ENCODE measurements at regions not wholly inside any gene's neighbourhood (a gene's known extent, or its start where the extent isn't known, plus 50 kb on each side); places are given as distances from the start of the nearest gene placed in this dataset.

DNA sequence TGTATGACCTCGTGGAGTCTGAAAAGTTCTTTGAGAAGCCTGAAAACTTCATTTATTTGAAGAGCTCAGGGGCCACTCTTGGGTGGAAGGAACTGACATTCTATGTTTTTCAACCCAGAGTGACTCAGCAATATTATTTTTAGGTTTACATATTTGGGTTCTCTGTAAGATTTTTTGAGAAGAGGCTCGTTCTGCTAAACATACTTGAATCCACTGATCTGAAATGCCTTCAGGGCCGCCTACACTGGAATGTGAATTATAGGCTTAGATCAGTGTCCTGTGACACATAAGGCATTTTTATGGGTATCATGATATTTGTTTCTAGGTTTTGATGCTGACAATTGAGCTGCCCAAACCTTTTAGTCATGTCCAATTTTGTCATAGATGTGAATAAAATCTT, 86.2 kb downstream of the PSAT1 start:
- Histone ChIP-seq H4K20me1 (ENCODE audit: insufficient read depth, low read length, poor library complexity, severe bottlenecking) (no peaks in the 10 kb centered on the region), H3K4me1 (ENCODE audit: insufficient read depth, low read length, poor library complexity, severe bottlenecking) (peaks cover 11% of the 10 kb centered on the region), H3K4me2 (ENCODE audit: low read depth, low read length, poor library complexity, severe bottlenecking) (peak overlapping the region; percentile 11), H3K9me3 (ENCODE audit: insufficient read depth, low read depth, low read length) (no peaks in the 10 kb centered on the region), H3K4me3 (ENCODE audit: low read length, poor library complexity, severe bottlenecking) (no peak overlapping the region), H3K9me2 (replicated peaks; ENCODE audit: low read depth, low read length) (no peaks in the 10 kb centered on the region), H2AFZ (ENCODE audit: low read length) (peak overlapping the region; percentile 22; the same call in 1 of the 2 replicates), H3K9ac (ENCODE audit: low read depth, low read length, poor library complexity, severe bottlenecking) (no peak overlapping the region), H3F3A (ENCODE audit: low read depth) (no peaks in the 10 kb centered on the region), H3K36me3 (ENCODE audit: insufficient read depth, low read length) (no peaks in the 10 kb centered on the region), H3K27me3 (ENCODE audit: insufficient read depth, low read length, poor library complexity, severe bottlenecking) (no peaks in the 10 kb centered on the region), H3K79me2 (ENCODE audit: insufficient read depth, low read length) (no peaks in the 10 kb centered on the region)
- TF ChIP-seq, protein P1, sequence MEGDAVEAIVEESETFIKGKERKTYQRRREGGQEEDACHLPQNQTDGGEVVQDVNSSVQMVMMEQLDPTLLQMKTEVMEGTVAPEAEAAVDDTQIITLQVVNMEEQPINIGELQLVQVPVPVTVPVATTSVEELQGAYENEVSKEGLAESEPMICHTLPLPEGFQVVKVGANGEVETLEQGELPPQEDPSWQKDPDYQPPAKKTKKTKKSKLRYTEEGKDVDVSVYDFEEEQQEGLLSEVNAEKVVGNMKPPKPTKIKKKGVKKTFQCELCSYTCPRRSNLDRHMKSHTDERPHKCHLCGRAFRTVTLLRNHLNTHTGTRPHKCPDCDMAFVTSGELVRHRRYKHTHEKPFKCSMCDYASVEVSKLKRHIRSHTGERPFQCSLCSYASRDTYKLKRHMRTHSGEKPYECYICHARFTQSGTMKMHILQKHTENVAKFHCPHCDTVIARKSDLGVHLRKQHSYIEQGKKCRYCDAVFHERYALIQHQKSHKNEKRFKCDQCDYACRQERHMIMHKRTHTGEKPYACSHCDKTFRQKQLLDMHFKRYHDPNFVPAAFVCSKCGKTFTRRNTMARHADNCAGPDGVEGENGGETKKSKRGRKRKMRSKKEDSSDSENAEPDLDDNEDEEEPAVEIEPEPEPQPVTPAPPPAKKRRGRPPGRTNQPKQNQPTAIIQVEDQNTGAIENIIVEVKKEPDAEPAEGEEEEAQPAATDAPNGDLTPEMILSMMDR (conservative IDR thresholded peaks at IDR 0.05; ENCODE audit: low read length), result no peak
- TF ChIP-seq EZH2phosphoT487 (IDR thresholded peaks at IDR 0.05; ENCODE audit: borderline replicate concordance), result no peak

DNA sequence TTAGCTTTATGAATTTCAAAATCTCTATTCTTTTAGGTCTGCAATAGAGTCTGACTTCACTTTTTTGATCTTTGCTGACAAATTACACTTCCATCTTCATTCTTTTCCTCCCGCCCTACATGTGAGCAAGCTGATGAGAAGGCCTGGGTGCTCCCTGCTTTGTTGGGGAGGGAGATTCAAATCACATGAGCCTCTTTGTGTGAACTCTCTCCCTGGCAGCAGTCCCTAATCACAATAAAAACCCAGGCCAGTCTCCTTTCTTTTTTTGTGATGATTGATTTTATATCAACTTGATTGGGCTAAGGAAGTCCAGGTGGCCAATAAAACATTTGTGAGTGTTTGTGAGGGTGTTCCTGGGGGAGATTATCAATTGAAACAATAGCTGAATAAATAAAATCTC, 89.4 kb downstream of the PSAT1 start:
- Histone ChIP-seq H3K9me2 (replicated peaks; ENCODE audit: low read depth, low read length) (no peaks in the 10 kb centered on the region), H3K9ac (ENCODE audit: low read depth, low read length, poor library complexity, severe bottlenecking) (no peak overlapping the region), H3K4me1 (ENCODE audit: insufficient read depth, low read length, poor library complexity, severe bottlenecking) (peaks cover 11% of the 10 kb centered on the region), H3F3A (ENCODE audit: low read depth) (no peaks in the 10 kb centered on the region), H3K79me2 (ENCODE audit: insufficient read depth, low read length) (no peaks in the 10 kb centered on the region), H3K4me3 (ENCODE audit: low read length, poor library complexity, severe bottlenecking) (no peak overlapping the region), H3K9me3 (ENCODE audit: insufficient read depth, low read depth, low read length) (no peaks in the 10 kb centered on the region), H4K20me1 (ENCODE audit: insufficient read depth, low read length, poor library complexity, severe bottlenecking) (no peaks in the 10 kb centered on the region), H3K27me3 (ENCODE audit: insufficient read depth, low read length, poor library complexity, severe bottlenecking) (no peaks in the 10 kb centered on the region), H3K36me3 (ENCODE audit: insufficient read depth, low read length) (no peaks in the 10 kb centered on the region), H2AFZ (ENCODE audit: low read length) (no peak overlapping the region), H3K4me2 (ENCODE audit: low read depth, low read length, poor library complexity, severe bottlenecking) (no peak overlapping the region)
- no peak for TF ChIP-seq EZH2phosphoT487 (IDR thresholded peaks at IDR 0.05; ENCODE audit: borderline replicate concordance)
- TF ChIP-seq, protein P1 (conservative IDR thresholded peaks at IDR 0.05; ENCODE audit: low read length), result no peak

DNA sequence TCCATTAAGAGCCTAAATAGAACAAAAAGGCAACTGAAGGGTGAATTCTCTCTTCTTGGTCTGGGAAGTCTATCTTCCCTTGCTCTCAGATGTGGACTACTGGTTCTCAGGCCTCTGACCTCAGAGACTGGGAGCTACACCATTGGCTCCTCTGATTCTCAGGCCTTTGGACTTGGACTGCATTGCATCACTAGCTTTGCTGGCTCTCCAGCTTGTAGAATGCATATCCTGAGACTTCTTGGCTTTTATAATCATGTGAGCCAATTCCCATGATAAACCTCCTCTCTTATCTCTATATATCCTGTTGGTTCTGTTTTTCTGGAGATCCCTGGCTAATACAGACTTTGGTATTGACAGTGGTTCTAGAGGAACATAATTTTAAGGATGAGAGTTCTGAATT, 89.8 kb downstream of the PSAT1 start:
- Histone ChIP-seq H3F3A (ENCODE audit: low read depth) (no peaks in the 10 kb centered on the region), H3K9ac (ENCODE audit: low read depth, low read length, poor library complexity, severe bottlenecking) (no peak overlapping the region), H3K9me3 (ENCODE audit: insufficient read depth, low read depth, low read length) (no peaks in the 10 kb centered on the region), H3K4me1 (ENCODE audit: insufficient read depth, low read length, poor library complexity, severe bottlenecking) (peaks cover 11% of the 10 kb centered on the region), H3K4me2 (ENCODE audit: low read depth, low read length, poor library complexity, severe bottlenecking) (no peak overlapping the region), H3K27me3 (ENCODE audit: insufficient read depth, low read length, poor library complexity, severe bottlenecking) (no peaks in the 10 kb centered on the region), H3K36me3 (ENCODE audit: insufficient read depth, low read length) (no peaks in the 10 kb centered on the region), H2AFZ (ENCODE audit: low read length) (no peak overlapping the region), H3K79me2 (ENCODE audit: insufficient read depth, low read length) (no peaks in the 10 kb centered on the region), H3K4me3 (ENCODE audit: low read length, poor library complexity, severe bottlenecking) (no peak overlapping the region), H4K20me1 (ENCODE audit: insufficient read depth, low read length, poor library complexity, severe bottlenecking) (no peaks in the 10 kb centered on the region), H3K9me2 (replicated peaks; ENCODE audit: low read depth, low read length) (no peaks in the 10 kb centered on the region)
- TF ChIP-seq EZH2phosphoT487 (IDR thresholded peaks at IDR 0.05; ENCODE audit: borderline replicate concordance), result no peak

DNA sequence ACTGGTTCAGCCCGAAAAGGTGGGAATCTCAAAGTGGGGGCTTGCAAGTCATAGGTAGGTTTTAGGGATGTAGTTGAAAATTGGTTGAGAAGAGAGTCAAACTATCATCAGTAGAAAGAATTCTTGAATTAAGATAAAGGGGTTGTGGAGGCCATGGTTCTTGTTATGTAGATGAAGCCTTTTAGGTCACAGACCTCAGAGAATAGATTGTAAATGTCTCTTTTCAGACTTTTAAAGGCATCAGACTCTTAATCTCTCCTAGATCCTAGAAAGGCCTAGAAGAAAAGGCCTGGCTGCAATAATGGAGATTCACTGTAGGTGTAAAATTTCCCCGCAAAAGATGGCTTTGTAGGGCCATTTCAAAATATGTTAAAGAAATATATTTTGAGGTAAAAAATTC, 96.4 kb downstream of the PSAT1 start:
- Histone ChIP-seq H3K36me3 (ENCODE audit: insufficient read depth, low read length) (no peaks in the 10 kb centered on the region), H3K4me1 (ENCODE audit: insufficient read depth, low read length, poor library complexity, severe bottlenecking) (no peaks in the 10 kb centered on the region), H3K79me2 (ENCODE audit: insufficient read depth, low read length) (no peaks in the 10 kb centered on the region), H3K9me2 (replicated peaks; ENCODE audit: low read depth, low read length) (no peaks in the 10 kb centered on the region), H2AFZ (ENCODE audit: low read length) (no peak overlapping the region), H3K9me3 (ENCODE audit: insufficient read depth, low read depth, low read length) (peaks cover 15% of the 10 kb centered on the region; the same call in 1 of the 2 replicates), H3K4me3 (ENCODE audit: low read length, poor library complexity, severe bottlenecking) (no peak overlapping the region), H3K9ac (ENCODE audit: low read depth, low read length, poor library complexity, severe bottlenecking) (no peak overlapping the region), H4K20me1 (ENCODE audit: insufficient read depth, low read length, poor library complexity, severe bottlenecking) (no peaks in the 10 kb centered on the region), H3K4me2 (ENCODE audit: low read depth, low read length, poor library complexity, severe bottlenecking) (no peak overlapping the region), H3F3A (ENCODE audit: low read depth) (no peaks in the 10 kb centered on the region), H3K27me3 (ENCODE audit: insufficient read depth, low read length, poor library complexity, severe bottlenecking) (no peaks in the 10 kb centered on the region)
- TF ChIP-seq, protein P1 (conservative IDR thresholded peaks at IDR 0.05; ENCODE audit: low read length), result no peak
- no peak for TF ChIP-seq EZH2phosphoT487 (IDR thresholded peaks at IDR 0.05; ENCODE audit: borderline replicate concordance)
